ENCODE measurements at regions not wholly inside any gene's neighbourhood (a gene's known extent, or its start where the extent isn't known, plus 50 kb on each side); places are given as distances from the start of the nearest gene placed in this dataset.

- no peak for TF ChIP-seq CTCF (IDR thresholded peaks at IDR 0.05)
- no peak for TF ChIP-seq ZFX (IDR thresholded peaks at IDR 0.05; ENCODE audit: borderline replicate concordance)
Measured at GRCh38 chr4:164011791-164012190, 517.3 kb downstream of the TMA16 start.

All from 22Rv1 (cell line).